HCT116 (cell line): ENCODE measurements at regions not wholly inside any gene's neighbourhood (a gene's known extent, or its start where the extent isn't known, plus 50 kb on each side); places are given as distances from the start of the nearest gene placed in this dataset.

Experiments
- ATAC-seq: fragments of 200-7000 bp; cut with Tn5 transposase; 2 replicates; pipeline ENCODE4 v1.9.1; 2020; ENCODE audit warnings: mild to moderate bottlenecking, moderate library complexity
- BruUV-seq: library from RNA; stranded (reverse); fragments of 400-500 nt; replicated peaks from 2 replicates; lab custom pipeline; 2021; lab: Mats Ljungman, UMichigan
- CTCF ChIA-PET: fragments of 300-600 bp; sonication (Branson Sonifier 250); formaldehyde crosslinking; loops from one replicate; lab custom pipeline; 2021; ENCODE audit warnings: antibody characterized with exemption; lab: Charles Lee
- POLR2A ChIA-PET: fragments of 300-600, 350-600 bp; sonication (Branson Sonifier 250); formaldehyde crosslinking; loops from one replicate; lab custom pipeline; 2021; ENCODE audit warnings: antibody characterized with exemption; lab: Charles Lee
- RAD21 ChIA-PET, 2 experiments: fragments of 300-600 bp; sonication (Branson Sonifier 250); formaldehyde crosslinking; loops; one replicate each; lab custom pipeline; 2023; ENCODE audit warnings: low total read pairs in 2 of 2; ENCODE audit not compliant: uncharacterized antibody in 2 of 2, unreplicated experiment in 2 of 2, low non-redundant PET in 1 of 2; lab: Charles Lee
- DNase-seq: peaks from one replicate; pipeline ENCODE4 v3.0.0-alpha.2; 2010; ENCODE audit warnings: low read depth, low spot score
- H2AFZ ChIP-seq: fragments of 200-600 bp; shearing (Covaris generic), sonication (generic); 2 replicates; pipeline ENCODE4 v1.6.1; 2017; ENCODE audit warnings: low read depth, mixed run types, mixed read lengths, antibody characterized with exemption, low read length; ENCODE audit not compliant: poor library complexity, severe bottlenecking
- H3K27ac ChIP-seq: 2 replicates; pipeline ENCODE4 v1.5.1; 2012; ENCODE audit warnings: low read depth, low read length
- H3K27me3 ChIP-seq: fragments of 200-600 bp; sonication (generic); 2 replicates; pipeline ENCODE4 v1.6.1; 2016; ENCODE audit warnings: mixed run types, low read length, mixed read lengths; ENCODE audit not compliant: insufficient read depth
- H3K36me3 ChIP-seq, 2 experiments: fragments of 200-500 bp in 1 of 2; fragments of 200-600 bp in 1 of 2; sonication (Bioruptor generic) in 1 of 2; sonication (generic) in 1 of 2; 2 replicates each; pipeline versions ENCODE4 v1.5.1 to v1.6.1; 2014 to 2016; ENCODE audit warnings: low read length in 2 of 2, inconsistent platforms in 1 of 2, mixed read lengths in 1 of 2, mixed run types in 1 of 2; ENCODE audit not compliant: insufficient read depth in 2 of 2, control insufficient read depth in 1 of 2
- H3K4me1 ChIP-seq, 2 experiments: fragments of 200-600 bp in 1 of 2; sonication (generic) in 1 of 2; 2 replicates each; pipeline versions ENCODE4 v1.5.1 to v1.6.1; 2012 to 2017; ENCODE audit warnings: low read length in 2 of 2, inconsistent platforms in 1 of 2, mild to moderate bottlenecking in 1 of 2, mixed read lengths in 1 of 2, mixed run types in 1 of 2, moderate library complexity in 1 of 2; ENCODE audit not compliant: insufficient read depth in 2 of 2, control insufficient read depth in 1 of 2
- H3K4me2 ChIP-seq: fragments of 200-600 bp; sonication (generic); 2 replicates; pipeline ENCODE4 v1.6.1; 2017; ENCODE audit warnings: mixed run types, low read length, mixed read lengths
- H3K4me3 ChIP-seq, 2 experiments: fragments of 200-600 bp in 1 of 2; sonication (generic) in 1 of 2; replicated peaks in 1 of 2; 2 replicates each; pipeline ENCODE4 v1.5.1; 2011 to 2016; ENCODE audit warnings: low read length in 2 of 2, control low read depth in 1 of 2, low read depth in 1 of 2, mild to moderate bottlenecking in 1 of 2, mixed read lengths in 1 of 2, mixed run types in 1 of 2
- H3K79me2 ChIP-seq: fragments of 200-600 bp; sonication (generic); 2 replicates; pipeline ENCODE4 v1.6.1; 2017; ENCODE audit warnings: mild to moderate bottlenecking, mixed run types, low read length, moderate library complexity, mixed read lengths; ENCODE audit not compliant: insufficient read depth
- H3K9ac ChIP-seq: fragments of 200-600 bp; sonication (generic); 2 replicates; pipeline ENCODE4 v1.6.1; 2016; ENCODE audit warnings: low read length, mixed read lengths
- H3K9me2 ChIP-seq: fragments of 200-600 bp; sonication (generic), shearing (Covaris generic); 2 replicates; pipeline ENCODE4 v1.6.1; 2017; ENCODE audit warnings: mixed run types, mild to moderate bottlenecking, moderate library complexity; ENCODE audit not compliant: insufficient read depth
- H3K9me3 ChIP-seq, 2 experiments: fragments of 200-500 bp in 1 of 2; fragments of 200-600 bp in 1 of 2; sonication (Bioruptor generic) in 1 of 2; sonication (generic) in 1 of 2; 2 replicates each; pipeline ENCODE4 v1.6.1; 2014 to 2017; ENCODE audit warnings: low read length in 2 of 2, mixed read lengths in 2 of 2, inconsistent platforms in 1 of 2, low read depth in 1 of 2, mild to moderate bottlenecking in 1 of 2, mixed run types in 1 of 2, moderate library complexity in 1 of 2; ENCODE audit not compliant: control insufficient read depth in 1 of 2, insufficient read depth in 1 of 2
- H4K20me1 ChIP-seq: fragments of 200-600 bp; sonication (generic), shearing (Covaris generic); 2 replicates; pipeline ENCODE4 v1.6.1; 2017; ENCODE audit warnings: mixed run types, mild to moderate bottlenecking, moderate library complexity; ENCODE audit not compliant: insufficient read depth
- CBX3 ChIP-seq: IDR thresholded peaks from 2 replicates; pipeline ENCODE4 v1.6.1; 2012; ENCODE audit warnings: low read depth
- EZH2 ChIP-seq: fragments of 200-600 bp; sonication (generic); IDR thresholded peaks from 2 replicates; pipeline ENCODE4 v1.6.1; 2017; ENCODE audit warnings: antibody characterized with exemption, mixed run types
- JUND ChIP-seq: IDR thresholded peaks from 2 replicates; pipeline ENCODE4 v1.6.1; 2012
- MAX ChIP-seq: IDR thresholded peaks from 2 replicates; pipeline ENCODE4 v1.6.1; 2012
- POLR2AphosphoS5 ChIP-seq: IDR thresholded peaks from 2 replicates; pipeline ENCODE4 v1.6.1; 2011; ENCODE audit warnings: mild to moderate bottlenecking, low read depth, low read length, moderate library complexity
- RAD21 ChIP-seq: IDR thresholded peaks from 2 replicates; pipeline ENCODE4 v1.6.1; 2012; ENCODE audit warnings: low read depth, mild to moderate bottlenecking
- SP1 ChIP-seq: IDR thresholded peaks from 2 replicates; pipeline ENCODE4 v1.6.1; 2012; ENCODE audit warnings: low read depth
- TCF7L2 ChIP-seq: IDR thresholded peaks from 2 replicates; pipeline ENCODE4 v1.7.0; 2011; ENCODE audit warnings: borderline replicate concordance, inconsistent platforms; ENCODE audit not compliant: insufficient read depth, insufficient read length; ENCODE audit errors: extremely low read depth
- YY1 ChIP-seq: IDR thresholded peaks from 2 replicates; pipeline ENCODE4 v1.6.1; 2011; ENCODE audit warnings: low read length, low read depth, moderate library complexity, mild to moderate bottlenecking; ENCODE audit not compliant: insufficient replicate concordance; ENCODE audit errors: extremely low read depth
- ZNF274 ChIP-seq: fragments of 200-500 bp; sonication (Bioruptor generic); IDR thresholded peaks from 2 replicates; pipeline ENCODE4 v1.6.1; 2014; ENCODE audit warnings: mild to moderate bottlenecking, low read depth, low read length, inconsistent platforms
- intact Hi-C: fragments of 100-400 bp; cut with micrococcal nuclease; formaldehyde crosslinking; loops from 2 replicates; pipeline ENCODE4 v1.10.0; 2022
- TF ChIP-seq, protein P1 (sequence below): IDR thresholded peaks from 2 replicates; pipeline ENCODE4 v1.6.1; 2011; ENCODE audit warnings: mild to moderate bottlenecking, low read length, moderate library complexity; ENCODE audit not compliant: insufficient replicate concordance; ENCODE audit errors: extremely low read depth
- TF ChIP-seq, protein P2 (sequence below), 3 experiments: fragments of 200-600 bp in 1 of 3; sonication (generic) in 1 of 3; IDR thresholded peaks in 2 of 3; conservative IDR thresholded peaks in 1 of 3; 2 replicates each; pipeline ENCODE4 v1.5.1; 2012 to 2017; ENCODE audit warnings: low read depth in 2 of 3, low read length in 2 of 3, antibody characterized with exemption in 1 of 3, borderline replicate concordance in 1 of 3, control low read depth in 1 of 3, mild to moderate bottlenecking in 1 of 3, mixed read lengths in 1 of 3, mixed run types in 1 of 3, moderate library complexity in 1 of 3; ENCODE audit not compliant: insufficient read depth in 1 of 3

DNA sequence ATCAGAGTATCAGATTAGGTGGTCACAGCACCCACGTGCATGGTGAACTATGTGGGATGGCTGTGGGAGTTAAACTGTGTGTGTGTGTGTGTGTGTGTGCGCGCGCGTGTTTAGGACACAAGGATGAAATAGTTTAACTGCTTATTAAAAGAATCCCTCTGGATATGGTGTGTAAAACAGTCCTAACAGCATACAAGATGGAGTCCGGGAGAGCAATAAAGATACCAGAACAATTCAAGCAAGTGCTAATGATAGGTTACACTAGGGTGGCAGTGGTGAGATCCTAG is 202.2 kb downstream of the IPMK start:
- no peak for ATAC-seq
- no peak overlapping the region for H3K27ac ChIP-seq
- ChIA-PET RAD21 (no interaction called here), POLR2A (no interaction called here), CTCF (interaction anchor here (1.8 kb wide), 1 partner anchor 408 kb away, joined by 7 read pairs; no protein-coding TSS in a partner anchor)
- no peaks in the 10 kb centered on the region for H3K79me2 ChIP-seq
- no peaks in the 10 kb centered on the region for H3K9me2 ChIP-seq
- no peak overlapping the region for H3K4me3 ChIP-seq
- H3K27me3 ChIP-seq, result no peaks in the 10 kb centered on the region
- BruUV-seq, result no TSS peak
- TF ChIP-seq JUND, result no peak
- TF ChIP-seq SP1, result no peak
- no peaks in the 10 kb centered on the region for H3K36me3 ChIP-seq
- no peaks in the 10 kb centered on the region for H3K9me3 ChIP-seq
- no peak overlapping the region for H2AFZ ChIP-seq
- H3K4me1 ChIP-seq, result no peaks in the 10 kb centered on the region
- intact Hi-C loops, result loop anchor here (1.0 to 10.0 kb wide), 2 partner anchors 411 to 726 kb away; no protein-coding TSS in a partner anchor
- no peak overlapping the region for H3K4me2 ChIP-seq
- no peak overlapping the region for H3K9ac ChIP-seq
- no peaks in the 10 kb centered on the region for H4K20me1 ChIP-seq
- no peak for DNase-seq

GRCh38 chr10:58064714-58065528 is 202.8 kb downstream of the IPMK start:
- Histone ChIP-seq H3K4me2 (no peak overlapping the region), H3K9me3 (no peaks in the 10 kb centered on the region), H3K27me3 (no peaks in the 10 kb centered on the region), H3K4me3 (no peak overlapping the region), H4K20me1 (no peaks in the 10 kb centered on the region), H3K4me1 (no peaks in the 10 kb centered on the region), H3K36me3 (no peaks in the 10 kb centered on the region), H3K79me2 (no peaks in the 10 kb centered on the region), H3K9ac (no peak overlapping the region), H2AFZ (no peak overlapping the region), H3K9me2 (no peaks in the 10 kb centered on the region), H3K27ac (no peak overlapping the region)
- TF ChIP-seq TCF7L2 (no peak), POLR2AphosphoS5 (no peak), ZNF274 (no peak), MAX (no peak), SP1 (no peak), EZH2 (no peak), RAD21 (peak; percentile 70), CBX3 (no peak), YY1 (no peak)
- TF ChIP-seq, protein P1, sequence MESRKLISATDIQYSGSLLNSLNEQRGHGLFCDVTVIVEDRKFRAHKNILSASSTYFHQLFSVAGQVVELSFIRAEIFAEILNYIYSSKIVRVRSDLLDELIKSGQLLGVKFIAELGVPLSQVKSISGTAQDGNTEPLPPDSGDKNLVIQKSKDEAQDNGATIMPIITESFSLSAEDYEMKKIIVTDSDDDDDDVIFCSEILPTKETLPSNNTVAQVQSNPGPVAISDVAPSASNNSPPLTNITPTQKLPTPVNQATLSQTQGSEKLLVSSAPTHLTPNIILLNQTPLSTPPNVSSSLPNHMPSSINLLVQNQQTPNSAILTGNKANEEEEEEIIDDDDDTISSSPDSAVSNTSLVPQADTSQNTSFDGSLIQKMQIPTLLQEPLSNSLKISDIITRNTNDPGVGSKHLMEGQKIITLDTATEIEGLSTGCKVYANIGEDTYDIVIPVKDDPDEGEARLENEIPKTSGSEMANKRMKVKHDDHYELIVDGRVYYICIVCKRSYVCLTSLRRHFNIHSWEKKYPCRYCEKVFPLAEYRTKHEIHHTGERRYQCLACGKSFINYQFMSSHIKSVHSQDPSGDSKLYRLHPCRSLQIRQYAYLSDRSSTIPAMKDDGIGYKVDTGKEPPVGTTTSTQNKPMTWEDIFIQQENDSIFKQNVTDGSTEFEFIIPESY, result no peak
- TF ChIP-seq, protein P2, sequence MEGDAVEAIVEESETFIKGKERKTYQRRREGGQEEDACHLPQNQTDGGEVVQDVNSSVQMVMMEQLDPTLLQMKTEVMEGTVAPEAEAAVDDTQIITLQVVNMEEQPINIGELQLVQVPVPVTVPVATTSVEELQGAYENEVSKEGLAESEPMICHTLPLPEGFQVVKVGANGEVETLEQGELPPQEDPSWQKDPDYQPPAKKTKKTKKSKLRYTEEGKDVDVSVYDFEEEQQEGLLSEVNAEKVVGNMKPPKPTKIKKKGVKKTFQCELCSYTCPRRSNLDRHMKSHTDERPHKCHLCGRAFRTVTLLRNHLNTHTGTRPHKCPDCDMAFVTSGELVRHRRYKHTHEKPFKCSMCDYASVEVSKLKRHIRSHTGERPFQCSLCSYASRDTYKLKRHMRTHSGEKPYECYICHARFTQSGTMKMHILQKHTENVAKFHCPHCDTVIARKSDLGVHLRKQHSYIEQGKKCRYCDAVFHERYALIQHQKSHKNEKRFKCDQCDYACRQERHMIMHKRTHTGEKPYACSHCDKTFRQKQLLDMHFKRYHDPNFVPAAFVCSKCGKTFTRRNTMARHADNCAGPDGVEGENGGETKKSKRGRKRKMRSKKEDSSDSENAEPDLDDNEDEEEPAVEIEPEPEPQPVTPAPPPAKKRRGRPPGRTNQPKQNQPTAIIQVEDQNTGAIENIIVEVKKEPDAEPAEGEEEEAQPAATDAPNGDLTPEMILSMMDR (IDR thresholded peaks at IDR 0.05 in 2 of 3, conservative IDR thresholded peaks at IDR 0.05 in 1 of 3; ENCODE audit: borderline replicate concordance in 1 of 3, insufficient read depth in 1 of 3, low read depth in 2 of 3, low read length in 2 of 3), result peak; percentile 16 to 68 (median 66); a peak in 4 of 6 replicates
- CTCF ChIA-PET, result interaction anchor here (1.4 to 1.8 kb wide), 2 partner anchors 88 to 407 kb away, joined by 5 to 7 read pairs; no protein-coding TSS in a partner anchor
- POLR2A ChIA-PET, result no interaction called here
- peak; percentile 67 for ATAC-seq
- RAD21 ChIA-PET, result interaction anchor here in 1 of 2 experiments (1.4 kb wide), 1 partner anchor 88 kb away, joined by 5 read pairs; no protein-coding TSS in a partner anchor
- intact Hi-C loops, result loop anchor here (1.0 to 10.0 kb wide), 2 partner anchors 410 to 726 kb away; no protein-coding TSS in a partner anchor
- DNase-seq, result peak; percentile 19
- no TSS peak for BruUV-seq
